GM10248 (cell line): ENCODE measurements at regions not wholly inside any gene's neighbourhood (a gene's known extent, or its start where the extent isn't known, plus 50 kb on each side); places are given as distances from the start of the nearest gene placed in this dataset.

Experiments used
- CTCF ChIA-PET: fragments of 300-600 bp; sonication (Branson Sonifier 250); formaldehyde crosslinking; extraction: SDS; loops from one replicate; lab custom pipeline; 2021; ENCODE audit warnings: antibody characterized with exemption; lab: Yijun Ruan, JAX
- POLR2A ChIA-PET: fragments of 350-650 bp; sonication (Branson Sonifier 250); formaldehyde crosslinking; extraction: SDS; loops from one replicate; lab custom pipeline; 2020; ENCODE audit warnings: antibody characterized with exemption; lab: Yijun Ruan, JAX
- DNase-seq: peaks from one replicate; pipeline ENCODE4 v3.0.0; 2012; ENCODE audit errors: extremely low spot score
- TF ChIP-seq, protein P1 (sequence below): IDR thresholded peaks from 2 replicates; pipeline ENCODE4 v1.5.1; 2012; ENCODE audit warnings: mild to moderate bottlenecking, low read depth; ENCODE audit errors: extremely low read depth, missing control alignments, control extremely low read depth

DNA sequence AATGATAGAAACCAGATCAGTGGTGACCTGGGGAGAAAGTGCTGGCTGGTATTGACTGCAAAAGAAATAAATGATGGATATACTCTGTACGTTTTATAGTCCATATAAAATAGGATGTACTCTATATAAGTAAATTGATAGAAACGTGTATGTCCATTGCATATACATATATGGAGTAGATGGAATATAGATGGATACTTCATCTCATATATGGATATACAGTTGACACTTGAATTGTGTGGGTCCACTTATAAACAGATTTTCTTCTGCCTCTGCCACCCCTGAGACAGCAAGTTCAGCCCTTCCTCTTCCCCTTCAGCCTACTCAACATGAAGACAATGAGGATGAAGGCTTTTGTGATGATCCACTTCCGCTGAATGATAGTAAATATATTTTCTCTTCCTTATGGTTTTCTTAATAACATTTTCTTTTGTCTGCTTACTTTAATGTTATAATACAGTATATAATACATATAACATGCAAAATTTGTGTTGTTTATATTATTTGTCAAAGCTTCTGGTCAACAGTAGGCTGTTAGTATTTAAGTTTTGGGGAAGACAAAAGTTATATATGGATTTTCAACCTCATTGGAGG, 76.1 kb upstream of the MYCN start:
- DNase-seq, result no peak
- ChIA-PET POLR2A (no interaction called here), CTCF (no interaction called here)
- TF ChIP-seq, protein P1, sequence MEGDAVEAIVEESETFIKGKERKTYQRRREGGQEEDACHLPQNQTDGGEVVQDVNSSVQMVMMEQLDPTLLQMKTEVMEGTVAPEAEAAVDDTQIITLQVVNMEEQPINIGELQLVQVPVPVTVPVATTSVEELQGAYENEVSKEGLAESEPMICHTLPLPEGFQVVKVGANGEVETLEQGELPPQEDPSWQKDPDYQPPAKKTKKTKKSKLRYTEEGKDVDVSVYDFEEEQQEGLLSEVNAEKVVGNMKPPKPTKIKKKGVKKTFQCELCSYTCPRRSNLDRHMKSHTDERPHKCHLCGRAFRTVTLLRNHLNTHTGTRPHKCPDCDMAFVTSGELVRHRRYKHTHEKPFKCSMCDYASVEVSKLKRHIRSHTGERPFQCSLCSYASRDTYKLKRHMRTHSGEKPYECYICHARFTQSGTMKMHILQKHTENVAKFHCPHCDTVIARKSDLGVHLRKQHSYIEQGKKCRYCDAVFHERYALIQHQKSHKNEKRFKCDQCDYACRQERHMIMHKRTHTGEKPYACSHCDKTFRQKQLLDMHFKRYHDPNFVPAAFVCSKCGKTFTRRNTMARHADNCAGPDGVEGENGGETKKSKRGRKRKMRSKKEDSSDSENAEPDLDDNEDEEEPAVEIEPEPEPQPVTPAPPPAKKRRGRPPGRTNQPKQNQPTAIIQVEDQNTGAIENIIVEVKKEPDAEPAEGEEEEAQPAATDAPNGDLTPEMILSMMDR, result no peak

DNA sequence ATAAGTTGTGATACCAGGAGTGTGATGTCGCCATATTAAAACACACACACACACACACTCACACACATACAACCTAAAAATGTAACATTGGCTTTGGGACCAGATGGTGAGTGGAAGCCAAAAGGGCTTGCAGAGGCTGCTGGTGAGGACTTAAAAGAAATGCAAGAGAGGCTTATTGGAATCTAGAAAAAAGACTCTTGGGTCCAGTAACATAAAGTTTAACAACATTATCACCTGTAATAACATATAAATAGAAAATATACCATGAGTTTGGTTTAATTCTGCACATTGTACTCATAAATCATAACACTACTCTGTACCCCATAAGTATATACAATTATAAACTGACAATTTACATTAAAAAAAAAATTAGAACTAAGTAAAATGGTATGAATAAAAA, 74.4 kb upstream of the MYCN start:
- POLR2A ChIA-PET, result no interaction called here
- TF ChIP-seq, protein P1, result no peak
- CTCF ChIA-PET, result no interaction called here
- no peak for DNase-seq

DNA sequence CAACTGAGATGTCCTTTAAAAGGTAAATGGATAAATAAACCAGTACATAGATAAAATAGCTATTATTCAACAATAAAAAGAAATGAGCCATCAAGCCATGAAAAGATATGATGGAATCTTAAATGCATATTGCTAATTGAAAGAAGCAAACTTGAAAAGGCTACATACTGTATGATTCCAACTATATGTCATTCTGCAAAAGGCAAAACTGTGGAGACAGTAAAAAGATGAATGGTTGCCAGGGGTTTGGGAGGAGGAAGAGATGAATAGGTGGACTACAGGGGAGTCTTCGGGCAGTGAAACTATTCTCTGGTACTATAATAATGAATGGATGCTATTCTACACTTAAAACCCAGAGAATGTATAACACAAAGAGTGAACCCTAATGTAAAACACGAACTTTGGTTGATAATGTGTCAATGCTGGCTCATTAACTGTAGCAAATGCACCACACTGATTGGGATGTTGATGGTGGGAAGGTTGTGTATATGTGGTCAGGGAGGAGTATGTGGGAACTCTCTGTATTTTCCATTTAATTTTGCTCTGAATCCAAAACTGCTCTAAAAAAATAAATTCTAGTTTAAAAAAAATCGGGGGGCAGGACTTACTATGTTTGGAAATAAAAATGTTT, 73.7 kb upstream of the MYCN start:
- TF ChIP-seq, protein P1, result no peak
- ChIA-PET CTCF (no interaction called here), POLR2A (no interaction called here)
- DNase-seq, result no peak

GRCh38 chr2:15867194-15868171, 72.9 kb upstream of the MYCN start:
- DNase-seq, result no peak
- TF ChIP-seq, protein P1, result no peak
- CTCF ChIA-PET, result no interaction called here
- POLR2A ChIA-PET, result no interaction called here

DNA sequence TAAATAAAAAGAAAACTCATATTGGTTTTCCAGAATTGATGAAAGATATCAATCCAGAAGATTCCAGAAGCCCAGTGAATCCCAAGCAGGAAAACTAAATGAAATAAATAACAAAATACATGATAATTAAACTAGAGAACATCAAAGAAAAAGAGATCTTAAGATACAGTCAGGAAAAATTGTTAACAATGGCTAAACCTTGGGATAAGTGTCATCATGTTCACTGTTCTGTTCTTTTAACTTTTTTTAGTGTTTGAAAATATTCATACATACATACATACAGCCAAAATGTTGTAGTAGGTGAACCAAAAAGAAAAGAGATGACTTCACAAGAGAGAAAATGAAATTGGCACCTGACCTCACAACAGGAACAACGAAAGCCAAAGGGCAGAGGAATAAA, 72.2 kb upstream of the MYCN start:
- ChIA-PET POLR2A (no interaction called here), CTCF (no interaction called here)
- TF ChIP-seq, protein P1, result no peak
- DNase-seq, result no peak

GRCh38 chr2:15868704-15869103, 71.6 kb upstream of the MYCN start:
- CTCF ChIA-PET, result no interaction called here
- TF ChIP-seq, protein P1, result no peak
- POLR2A ChIA-PET, result no interaction called here
- no peak for DNase-seq
